Renal cortex interstitium (tissue), 11 donors: ENCODE measurements at regions not wholly inside any gene's neighbourhood (a gene's known extent, or its start where the extent isn't known, plus 50 kb on each side); places are given as distances from the start of the nearest gene placed in this dataset.

Source experiments
- DNase-seq, 11 donors: peaks; one replicate each; pipeline ENCODE4 v3.0.0-alpha.2; 2013; ENCODE audit warnings: low read depth in 9 of 11, low spot score in 4 of 11; ENCODE audit errors: extremely low read depth in 1 of 11

- DNase-seq = no peak
Observed at GRCh38 chr15:29471306-29471705, 201.7 kb upstream of the NSMCE3 start.

- no peak for DNase-seq
Observed at GRCh38 chr15:29470794-29471193, 201.2 kb upstream of the NSMCE3 start.

- no peak for DNase-seq
Observed at GRCh38 chr15:29470311-29470710, 200.7 kb upstream of the NSMCE3 start.

DNA sequence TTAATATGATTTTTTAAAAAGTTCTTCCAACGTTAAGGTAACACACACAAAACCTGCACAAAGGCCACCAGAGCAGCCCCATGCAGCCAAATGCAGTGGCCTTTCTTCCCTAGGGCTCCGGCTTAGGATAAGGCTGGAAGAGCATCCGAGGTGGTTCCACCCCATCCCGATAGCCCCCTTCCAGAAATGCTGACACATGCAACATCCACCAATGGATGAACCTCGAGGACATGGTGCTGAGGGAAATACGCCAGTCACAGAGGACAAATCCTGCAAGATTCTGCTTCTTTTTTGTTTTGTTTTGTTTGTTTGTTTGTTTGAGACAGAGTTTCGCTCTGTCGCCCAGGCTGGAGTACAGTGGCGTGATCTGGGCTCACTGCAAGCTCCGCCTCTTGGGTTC, 199.3 kb upstream of the NSMCE3 start:
- DNase-seq = no peak

- DNase-seq = no peak
Observed at GRCh38 chr15:29467091-29467490, 197.5 kb upstream of the NSMCE3 start.

GRCh38 chr15:29466292-29466691, 196.7 kb upstream of the NSMCE3 start:
- no peak for DNase-seq

DNA sequence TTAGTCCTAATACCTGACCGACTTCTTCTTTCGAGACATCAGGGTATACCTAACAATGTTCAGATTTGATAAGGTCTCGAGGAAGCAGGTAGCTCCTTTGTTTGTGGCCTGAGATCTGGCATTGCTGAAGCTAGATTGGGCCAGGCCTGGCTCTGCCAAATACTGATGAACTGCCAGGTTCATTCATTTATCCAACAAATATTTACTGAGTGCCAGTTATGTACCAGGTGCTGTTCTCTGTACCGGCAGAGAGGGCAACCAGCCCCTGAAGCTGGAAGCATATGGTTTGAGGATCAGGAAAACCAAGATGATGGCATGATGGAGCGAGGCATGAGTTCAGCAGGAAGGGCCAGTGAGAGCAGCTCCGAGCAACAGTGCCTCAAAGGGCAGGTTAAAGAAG, 196.2 kb upstream of the NSMCE3 start:
- DNase-seq = no peak

DNA sequence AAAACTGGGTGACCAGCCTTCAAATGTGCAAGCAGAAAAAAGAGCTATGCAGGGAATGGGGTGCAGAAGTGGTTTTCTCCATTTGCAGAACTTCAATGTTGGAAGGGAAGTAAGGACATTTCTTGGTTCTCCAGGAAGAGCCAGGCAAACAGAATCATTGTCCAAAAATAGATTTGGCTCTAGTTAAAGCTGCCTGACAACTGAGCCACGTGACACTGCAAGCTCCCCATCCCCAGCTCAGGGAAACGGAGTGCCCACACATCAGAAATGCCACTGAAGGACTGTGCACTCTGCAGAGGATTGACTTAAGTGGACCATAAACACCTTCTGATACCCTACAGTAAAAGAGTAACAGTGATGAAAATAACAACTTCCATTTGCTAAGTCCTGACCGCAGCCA, 195.6 kb upstream of the NSMCE3 start:
- no peak for DNase-seq

DNA sequence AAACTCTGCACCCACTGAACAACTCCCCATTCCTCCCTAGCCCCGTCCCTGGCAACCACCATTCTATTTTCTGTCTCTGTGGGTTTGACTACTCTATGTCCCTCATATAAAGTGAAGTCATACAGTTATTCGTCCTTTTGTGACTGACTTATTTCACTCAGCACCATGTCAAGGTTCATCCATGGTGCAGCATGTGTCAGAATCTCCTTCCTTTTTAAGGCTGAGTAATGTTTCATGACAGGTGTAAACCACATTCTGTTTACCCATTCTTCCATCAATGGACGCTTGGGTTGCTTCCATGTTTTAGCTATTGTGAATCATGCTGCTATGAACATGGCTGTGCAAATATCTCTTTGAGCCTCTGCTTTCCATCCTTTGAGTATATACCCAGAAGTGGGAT, 192.3 kb upstream of the NSMCE3 start:
- no peak for DNase-seq

DNA sequence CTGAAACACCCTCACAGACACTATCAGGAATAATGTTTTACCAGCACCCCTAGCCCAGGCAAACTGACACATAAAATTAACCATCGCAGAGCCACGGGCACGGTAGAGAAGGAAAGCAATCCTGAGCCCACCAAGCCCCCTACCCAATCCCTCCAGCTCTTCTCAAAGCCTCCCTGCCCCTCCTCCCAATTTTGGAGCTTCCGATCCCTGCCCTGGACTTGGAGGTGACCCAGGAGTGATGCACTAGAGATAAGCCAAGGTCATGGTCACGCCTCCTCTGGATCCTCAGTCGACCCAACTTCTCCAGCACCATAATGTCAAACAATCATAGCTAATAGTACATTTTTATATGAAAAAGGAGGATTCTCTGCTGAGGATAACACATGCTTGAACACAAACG, 188.7 kb upstream of the NSMCE3 start:
- DNase-seq = no peak

DNA sequence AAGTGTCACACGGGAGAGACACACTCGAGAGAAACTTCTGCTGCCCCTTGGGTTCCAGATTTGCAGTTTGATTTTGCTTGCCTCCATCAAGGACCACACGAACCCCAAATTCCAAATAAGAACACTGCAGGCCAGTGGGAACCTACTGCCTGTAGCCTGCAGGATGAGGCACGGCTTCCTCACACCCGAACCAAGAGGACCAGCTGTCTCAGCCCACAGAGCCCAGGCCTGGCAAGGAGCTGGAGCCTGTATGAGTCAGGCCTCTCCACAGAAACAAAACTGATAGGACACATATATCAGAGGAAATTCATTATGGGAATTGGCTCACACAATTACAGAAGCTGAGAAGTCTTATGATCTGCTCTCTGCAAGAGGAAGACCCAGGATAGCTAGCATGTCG, 188.1 kb upstream of the NSMCE3 start:
- DNase-seq = no peak

GRCh38 chr15:29456964-29457363, 187.3 kb upstream of the NSMCE3 start:
- DNase-seq = no peak

DNA sequence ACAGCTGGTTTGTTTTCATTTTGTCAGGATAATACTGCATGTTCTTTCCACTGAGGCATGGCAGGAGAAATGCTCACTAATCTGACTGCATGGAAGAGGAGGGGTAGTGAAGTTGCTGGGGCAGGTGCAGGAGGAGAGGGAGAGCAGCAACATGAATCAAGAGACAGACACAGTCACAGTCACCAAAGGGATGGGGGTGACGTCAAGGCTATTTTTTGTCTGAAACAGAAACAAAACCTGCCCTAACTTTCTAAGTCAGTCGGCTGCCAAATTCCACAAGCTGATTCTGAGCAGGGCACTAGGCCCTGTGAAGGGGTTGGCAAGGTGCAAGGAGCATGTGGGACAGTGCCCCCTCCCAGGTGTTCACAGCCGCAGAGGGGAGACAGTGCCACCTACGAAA, 186.6 kb upstream of the NSMCE3 start:
- no peak for DNase-seq

- DNase-seq = no peak
Observed at GRCh38 chr15:29455530-29455929, 185.9 kb upstream of the NSMCE3 start.

- no peak for DNase-seq
Observed at GRCh38 chr15:29455055-29455454, 185.4 kb upstream of the NSMCE3 start.

GRCh38 chr15:29454506-29454905, 184.9 kb upstream of the NSMCE3 start:
- no peak for DNase-seq

DNA sequence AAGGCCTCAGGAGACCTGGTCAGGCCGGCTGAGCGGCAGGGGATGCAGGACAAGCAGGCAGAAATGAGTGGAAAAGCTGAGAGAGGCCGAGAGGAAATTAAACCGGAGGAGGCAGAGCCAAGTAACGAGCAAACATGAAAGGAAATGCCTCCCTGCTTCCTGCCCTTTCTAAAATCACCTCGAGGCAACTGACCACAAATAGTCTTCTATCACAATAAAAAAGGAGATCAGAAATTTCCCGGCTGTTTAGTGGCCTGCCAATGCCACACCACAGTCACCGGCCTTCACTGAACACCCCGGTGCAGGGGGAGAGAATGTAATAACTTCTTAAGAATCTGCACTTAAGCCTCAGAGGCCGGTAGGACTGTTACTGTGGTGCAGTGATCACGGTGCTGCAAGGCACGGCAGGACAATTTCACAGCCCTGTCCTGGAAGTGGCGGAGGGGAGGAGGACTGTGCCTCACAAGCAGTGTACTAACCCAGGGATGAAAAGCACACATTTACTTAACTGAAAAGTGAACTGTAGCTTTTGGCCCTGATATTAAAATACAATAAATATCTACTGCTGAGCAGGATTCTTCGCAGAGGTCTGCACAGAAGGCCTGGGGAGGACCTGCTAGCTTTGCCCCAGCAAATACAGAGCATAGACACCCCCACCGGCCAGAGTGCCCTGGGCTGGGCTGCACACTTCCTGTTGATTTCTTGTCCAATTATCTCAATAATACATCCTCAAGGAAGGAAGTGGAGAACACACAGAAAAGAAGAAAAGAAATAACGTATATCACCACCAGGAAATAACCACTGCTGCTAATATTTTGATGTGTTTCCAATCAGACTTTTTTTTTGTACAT, 183.5 kb upstream of the NSMCE3 start:
- no peak for DNase-seq

- DNase-seq = no peak
Observed at GRCh38 chr15:29451201-29451781, 181.7 kb upstream of the NSMCE3 start.

GRCh38 chr15:29449136-29449535, 179.5 kb upstream of the NSMCE3 start:
- peak in 4 of 11 donors; percentile 18 to 34 (median 24) for DNase-seq

- DNase-seq = no peak
Observed at GRCh38 chr15:29448320-29448719, 178.7 kb upstream of the NSMCE3 start.

DNA sequence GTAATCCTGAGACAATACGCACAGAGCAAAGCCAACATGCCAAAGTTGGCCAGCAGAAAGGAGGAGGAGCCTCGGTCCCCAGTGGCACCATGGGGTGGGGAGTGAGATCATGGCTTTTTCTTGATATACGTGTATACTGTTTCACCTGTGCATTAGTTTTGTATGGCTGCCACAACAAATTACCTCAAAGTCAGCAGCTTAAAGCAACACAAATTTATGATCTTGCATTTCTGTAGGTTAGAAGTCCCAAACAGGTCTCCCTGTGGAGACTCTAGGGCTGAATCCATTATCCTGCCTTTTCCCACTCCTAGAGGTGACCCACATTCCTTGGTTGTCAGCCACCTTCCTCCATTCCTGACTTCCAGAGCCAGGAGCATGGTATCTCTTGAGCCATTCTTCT, 176.9 kb upstream of the NSMCE3 start:
- DNase-seq = no peak
